ENCODE measurements at regions not wholly inside any gene's neighbourhood (a gene's known extent, or its start where the extent isn't known, plus 50 kb on each side); places are given as distances from the start of the nearest gene placed in this dataset.

DNA sequence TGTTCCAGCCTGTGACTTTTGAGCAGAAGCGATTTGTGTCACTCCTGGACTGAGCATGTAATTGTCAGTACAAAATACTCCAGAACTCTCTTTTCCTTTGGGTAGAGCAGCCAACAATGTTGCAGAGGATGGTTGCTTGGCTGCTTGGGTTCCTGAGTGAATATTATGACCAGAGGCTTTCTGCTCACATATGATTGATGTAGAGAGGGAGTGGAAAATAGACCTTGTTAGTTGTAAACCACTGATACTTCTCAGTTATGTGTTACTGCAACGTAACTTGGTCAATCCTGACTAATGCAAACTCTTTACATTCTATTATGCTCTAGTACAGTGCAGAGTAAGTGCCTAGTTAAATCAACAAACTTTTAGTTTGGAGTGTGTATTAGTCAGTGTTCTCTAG lies 322.6 kb upstream of the KCNH8 start:
- DNase-seq = no peak

DNA sequence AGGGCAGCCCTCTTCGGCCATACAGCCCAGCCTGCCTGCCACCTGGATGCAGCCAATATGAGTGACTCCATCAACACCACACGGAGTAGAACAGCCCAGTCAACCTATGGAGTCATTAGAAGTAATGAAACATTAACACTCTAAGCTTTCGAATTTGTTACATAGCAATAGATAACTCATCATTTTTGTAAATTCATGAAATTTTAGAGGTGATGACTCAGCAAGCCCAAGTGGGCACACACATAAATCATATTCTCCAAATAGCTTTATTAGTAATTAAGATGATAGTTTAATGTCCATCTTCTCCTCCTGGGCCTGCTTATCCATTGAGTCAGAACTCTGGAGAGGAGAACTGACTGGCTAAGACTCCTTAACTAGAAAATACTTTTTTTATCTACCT lies 335.0 kb upstream of the KCNH8 start:
- no peak for DNase-seq

DNA sequence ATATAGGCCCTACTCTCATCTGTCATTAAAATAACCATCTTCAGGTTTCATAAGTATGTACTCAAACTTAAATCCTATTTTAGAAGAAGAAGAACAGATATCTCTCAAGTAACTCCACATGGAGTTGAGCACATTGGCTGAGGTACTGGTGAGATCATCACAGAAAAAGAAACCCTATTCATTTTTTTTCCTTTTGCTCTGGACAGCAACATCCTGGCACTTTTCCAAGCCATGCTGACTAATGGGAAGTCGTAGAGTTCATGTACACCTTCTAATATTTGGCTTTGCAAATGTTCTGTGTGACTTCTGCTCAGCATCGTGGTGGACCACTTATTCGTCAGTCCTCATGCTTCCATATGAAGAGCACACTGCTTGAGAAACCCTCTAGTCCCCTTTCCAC lies 336.0 kb upstream of the KCNH8 start:
- DNase-seq = no peak

DNA sequence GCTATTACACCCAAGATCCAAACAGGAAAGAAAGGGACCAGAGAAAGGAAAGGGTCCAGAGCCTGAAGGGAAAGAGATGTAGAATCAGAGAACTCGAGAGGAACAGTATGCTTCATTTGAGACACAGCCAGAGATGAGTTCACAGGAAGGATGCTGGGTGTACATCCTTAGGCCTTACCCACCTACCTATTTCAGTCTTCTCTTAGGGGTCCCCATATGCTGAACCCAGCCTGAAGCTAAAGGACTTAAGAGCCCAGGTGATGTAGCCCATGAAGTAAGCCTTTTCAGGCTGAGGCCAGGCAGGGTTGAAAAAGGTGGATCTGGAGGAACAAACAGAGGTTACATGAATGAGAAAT lies 338.0 kb upstream of the KCNH8 start:
- DNase-seq = no peak

DNA sequence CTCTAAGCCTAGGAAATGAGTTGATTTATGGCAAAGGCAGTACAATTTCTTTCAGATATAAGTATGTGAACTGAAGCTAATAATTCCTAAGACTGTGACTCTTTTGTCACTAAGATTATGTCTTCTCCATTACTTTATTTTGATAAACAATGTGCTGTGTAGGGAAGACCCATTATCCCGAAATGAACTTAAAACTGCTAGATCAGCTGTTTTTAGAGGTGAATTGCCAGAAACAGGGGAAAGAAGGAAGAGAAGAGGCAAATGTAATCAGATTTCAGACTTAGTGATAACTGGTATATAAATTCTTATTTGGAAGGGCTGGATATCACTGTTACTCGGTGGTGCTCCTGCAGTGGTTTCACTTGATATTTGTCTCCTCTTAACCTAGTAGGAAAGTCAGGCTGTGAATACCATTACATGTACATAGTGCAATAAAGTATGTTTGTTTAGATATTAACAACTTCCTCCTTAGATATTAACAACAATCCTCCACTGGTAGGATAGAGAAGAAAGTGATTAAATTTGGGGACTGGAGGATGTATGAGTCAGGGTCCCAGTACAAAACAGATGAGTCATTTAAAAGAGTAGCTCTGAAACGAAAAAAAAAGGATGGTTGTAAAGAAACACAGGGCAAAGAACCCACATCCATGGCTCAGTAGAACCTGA lies 338.5 kb upstream of the KCNH8 start:
- DNase-seq = no peak

DNA sequence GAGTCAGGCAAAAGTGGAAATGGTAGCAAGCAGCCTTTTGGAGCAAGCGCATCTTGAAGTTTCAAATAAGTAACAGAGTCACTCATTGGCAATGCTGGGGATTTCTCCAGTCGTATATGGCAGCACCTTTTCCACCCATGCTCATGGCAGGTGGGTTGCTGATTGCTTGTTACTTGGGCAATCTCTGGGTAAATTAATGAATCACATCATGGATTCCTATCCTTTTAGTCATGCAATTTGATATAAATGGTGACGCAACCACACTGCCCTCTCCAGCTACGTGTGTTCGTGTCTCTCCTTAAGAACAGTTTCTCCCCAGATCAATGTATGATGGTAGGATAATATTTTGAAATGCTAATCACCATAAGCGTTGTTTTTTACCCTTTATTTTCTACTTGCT lies 339.9 kb upstream of the KCNH8 start:
- no peak for DNase-seq

DNA sequence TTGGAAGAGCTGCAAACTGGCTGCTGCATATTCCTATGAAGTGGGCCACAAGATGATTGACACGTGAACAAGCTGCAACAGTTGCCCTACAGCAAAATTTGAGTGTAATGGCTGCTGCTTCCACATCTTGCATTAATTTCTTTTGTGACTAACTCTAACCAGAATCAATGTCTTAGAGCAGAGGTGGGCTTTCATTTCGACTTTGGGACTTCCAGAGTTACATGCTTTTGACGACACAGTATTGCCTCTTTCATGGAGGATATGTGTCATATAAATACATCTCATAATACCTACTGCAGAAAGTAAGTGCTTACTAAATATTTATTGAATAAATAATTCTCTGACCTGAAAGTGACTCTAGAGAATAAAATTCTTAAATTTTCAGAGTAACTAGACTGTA lies 340.7 kb upstream of the KCNH8 start:
- no peak for DNase-seq

DNA sequence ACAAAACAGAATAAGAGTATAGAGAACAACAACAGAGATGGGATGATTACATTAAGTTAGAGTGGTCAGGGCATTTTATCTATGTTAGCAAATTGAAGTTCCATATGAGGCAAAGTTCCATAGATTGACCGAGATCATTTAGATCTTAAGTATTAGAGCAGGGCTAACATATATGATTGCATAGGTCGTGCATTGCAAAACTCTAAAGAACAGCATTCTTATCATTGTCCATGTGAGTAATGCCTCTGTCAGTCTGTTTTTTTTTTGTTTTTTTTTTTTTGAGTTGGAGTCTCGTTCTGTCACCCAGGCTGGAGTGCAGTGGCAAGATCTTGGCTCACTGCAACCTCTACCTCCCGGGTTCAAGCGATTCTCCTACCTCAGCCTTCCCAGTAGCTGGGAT lies 341.7 kb upstream of the KCNH8 start:
- DNase-seq = no peak

DNA sequence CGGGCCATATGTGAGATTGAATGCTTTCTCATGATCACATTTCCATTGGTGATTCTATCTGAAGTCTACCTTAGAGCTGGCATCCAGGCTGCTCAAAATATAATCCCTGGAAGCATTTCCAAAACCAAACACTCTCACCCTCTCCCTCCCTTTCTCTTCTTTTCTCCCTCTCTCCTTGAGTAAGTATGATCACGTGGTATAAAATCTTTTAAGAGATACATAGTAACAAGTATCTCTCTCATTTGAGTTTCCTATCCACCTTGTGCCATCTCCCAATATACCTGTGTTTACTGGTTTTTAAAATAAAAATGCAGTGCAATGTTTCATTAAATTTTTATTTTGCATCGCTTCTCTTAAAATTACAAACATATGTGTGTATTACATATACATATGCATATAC lies 350.9 kb upstream of the KCNH8 start:
- no peak for DNase-seq

DNA sequence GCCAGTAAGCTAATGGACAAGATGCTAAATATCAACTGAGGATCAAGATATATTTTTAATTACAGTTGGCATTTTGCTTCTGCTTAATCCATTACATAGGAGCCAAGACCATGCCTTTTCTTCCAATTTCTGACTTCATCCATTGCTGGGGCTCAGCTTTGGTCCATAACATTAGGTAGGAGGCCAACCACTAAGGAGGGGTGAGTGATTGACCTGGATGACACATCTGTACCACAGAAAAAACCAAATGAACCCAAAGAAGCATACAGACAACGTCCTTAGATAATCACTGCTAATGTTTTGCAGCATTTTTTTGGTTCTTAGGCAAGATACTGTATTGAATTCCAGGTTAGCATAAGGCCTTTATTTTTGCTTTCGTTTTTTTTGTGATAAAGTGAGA lies 353.2 kb upstream of the KCNH8 start:
- no peak for DNase-seq

DNA sequence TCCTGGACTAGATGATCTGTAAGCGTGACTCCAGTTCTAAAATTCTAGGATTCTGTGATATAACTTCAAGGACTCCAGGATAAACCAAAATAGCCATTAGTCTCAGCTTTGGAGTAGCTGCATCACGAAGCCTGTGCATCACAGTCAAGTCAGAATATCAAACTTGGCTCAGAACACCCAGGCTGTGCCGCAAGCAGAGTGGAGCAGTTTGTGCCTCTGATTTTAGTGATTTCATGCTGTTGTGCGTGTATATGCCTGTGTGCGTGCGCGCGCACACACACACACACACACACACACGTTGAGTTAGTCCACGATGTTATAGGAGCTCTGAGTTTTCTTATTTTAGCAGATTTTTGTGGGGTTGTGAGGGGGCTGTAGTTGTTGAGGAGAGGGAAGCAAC lies 356.6 kb upstream of the KCNH8 start:
- DNase-seq = no peak

DNA sequence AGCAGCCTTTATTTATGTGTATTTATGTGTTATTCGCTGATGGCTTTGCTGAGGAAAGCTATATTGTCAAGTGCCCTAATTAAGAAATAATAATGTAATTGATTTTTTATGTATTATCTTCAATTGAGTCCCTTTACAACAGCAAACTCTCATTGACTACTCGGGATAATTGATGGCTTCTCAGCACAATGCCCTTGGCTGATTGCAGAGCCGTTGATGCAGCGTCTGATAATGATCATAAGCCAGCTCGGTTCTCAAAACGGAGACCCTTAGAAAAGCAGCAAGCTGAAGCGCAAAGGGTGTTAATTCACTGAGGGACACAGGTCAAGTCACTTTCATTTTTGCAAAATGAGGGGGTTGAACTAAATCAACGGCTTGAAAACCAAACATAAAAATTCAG lies 357.1 kb upstream of the KCNH8 start:
- no peak for DNase-seq

DNA sequence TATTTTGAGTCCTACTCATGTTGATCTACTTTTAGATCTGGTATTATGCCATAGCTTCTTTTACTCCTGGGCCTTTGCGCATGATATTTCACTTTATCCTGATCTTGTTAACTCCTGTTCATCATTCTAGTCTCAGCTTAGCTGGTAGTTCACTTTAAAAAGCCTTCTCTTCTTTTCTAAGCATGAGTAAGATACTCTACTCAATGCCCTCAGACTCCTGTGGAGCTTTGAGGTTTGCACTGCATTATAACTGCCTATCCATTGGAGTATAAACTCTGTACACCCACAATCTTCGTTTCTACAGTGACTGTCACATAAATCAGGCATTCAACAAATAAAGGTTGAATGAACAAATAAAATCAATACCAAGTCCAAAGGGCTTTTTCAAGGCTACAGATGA lies 357.9 kb upstream of the KCNH8 start:
- no peak for DNase-seq

DNA sequence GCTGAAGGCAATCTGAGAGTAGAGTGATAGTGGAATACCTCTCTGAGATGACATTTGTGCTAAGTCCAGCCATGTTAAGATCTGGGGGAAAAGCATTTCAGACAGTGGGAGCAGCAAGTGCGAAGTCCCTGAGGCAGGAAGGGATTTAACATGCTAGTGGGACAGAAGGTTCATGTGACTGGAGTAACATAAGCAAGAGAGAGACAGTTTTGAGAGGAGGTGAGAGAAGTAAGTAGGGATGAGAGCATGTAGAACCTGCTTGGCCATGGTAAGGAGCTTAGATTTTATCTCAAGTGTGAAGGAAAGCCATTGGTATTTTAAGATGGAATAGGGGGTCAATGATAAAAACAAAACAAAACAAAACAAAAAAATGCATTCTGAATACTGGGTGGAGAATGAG lies 358.6 kb upstream of the KCNH8 start:
- no peak for DNase-seq

DNA sequence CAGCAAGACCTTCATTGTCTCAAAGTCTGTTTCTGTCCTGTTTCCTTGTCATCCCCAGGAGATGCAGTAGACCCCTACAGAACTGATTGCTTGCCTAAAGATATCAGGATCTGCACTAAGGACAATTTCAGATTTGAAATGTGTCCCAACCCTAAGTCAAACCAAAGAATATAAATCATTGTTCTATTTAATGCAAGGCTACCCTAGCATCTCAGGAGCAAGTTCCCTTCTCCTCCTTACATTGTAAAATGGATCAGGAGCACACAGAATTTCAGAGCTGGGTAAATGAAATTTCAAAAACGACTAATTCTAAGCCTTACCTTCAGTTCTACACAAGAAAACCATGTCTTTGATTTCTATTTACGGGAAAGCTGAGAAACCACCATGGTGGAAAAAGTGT lies 360.9 kb upstream of the KCNH8 start:
- DNase-seq = no peak

DNA sequence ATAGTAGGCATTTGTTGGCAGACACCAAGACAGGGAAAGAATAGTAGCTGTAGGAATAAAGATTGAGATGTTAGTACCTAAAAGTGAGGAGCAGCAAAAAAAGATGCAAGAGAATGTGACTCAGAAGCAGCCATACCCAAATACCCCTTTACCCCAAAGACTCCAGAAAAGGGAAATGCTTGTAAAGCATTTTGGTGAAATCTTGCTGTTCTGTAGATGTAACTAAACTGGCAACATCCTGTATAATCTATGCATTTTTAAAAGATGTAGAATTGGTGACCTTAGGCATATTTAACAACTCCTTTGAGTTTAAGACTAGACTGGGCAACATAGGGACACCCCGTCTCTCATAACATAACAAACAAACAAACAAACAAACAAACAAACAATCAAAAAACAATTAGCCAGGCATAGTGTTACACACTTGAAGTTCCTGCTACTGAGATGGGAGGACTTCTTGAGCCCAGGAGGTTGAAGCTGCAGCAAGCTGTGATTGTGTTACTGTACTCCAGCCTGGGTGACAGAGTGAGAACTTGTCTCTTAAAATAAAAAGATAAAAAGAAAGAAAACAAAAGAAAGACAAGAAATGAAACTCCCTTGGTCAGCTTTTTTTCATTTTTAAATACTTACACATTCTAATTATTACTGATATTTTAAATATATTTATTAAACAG lies 361.5 kb upstream of the KCNH8 start:
- no peak for DNase-seq

DNA sequence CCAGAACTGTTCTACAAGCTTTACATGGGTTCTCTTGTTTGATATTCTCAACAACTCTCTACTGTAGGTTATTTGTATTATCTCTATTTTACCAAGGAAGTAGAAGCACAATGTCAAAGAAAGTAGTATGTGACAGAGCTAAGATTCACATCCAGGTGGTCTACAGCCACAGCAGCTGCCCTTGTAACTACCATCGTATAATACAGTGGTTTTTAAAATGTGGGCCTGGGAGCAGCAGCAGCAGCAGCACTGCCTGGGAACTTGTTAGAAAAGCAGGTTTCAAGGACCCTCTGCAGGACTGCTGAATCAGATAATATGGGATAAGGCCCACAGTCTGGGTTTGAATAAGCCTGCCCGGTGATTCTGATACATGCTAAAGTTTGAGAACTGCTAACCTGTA lies 357.1 kb upstream of the SATB1 start:
- no peak for DNase-seq

DNA sequence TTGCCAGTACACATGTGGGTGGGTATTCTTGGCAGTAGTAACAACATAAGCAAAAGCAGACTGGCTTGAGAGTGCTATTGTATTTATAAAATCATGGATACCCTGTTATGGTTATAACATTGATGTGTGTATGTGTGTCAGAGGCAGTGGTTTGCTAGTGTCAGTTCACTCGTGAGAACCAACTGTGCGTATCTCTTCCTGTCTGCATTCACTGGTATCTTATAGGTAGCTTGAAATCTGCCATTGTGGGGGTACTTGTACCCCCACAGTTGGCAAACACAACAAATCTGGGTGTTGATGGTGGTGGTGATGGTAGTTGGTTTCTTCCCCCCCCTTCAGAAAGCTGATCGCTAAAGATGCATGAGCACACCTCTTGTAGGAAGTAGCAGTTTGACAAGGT lies 355.8 kb upstream of the SATB1 start:
- no peak for DNase-seq

DNA sequence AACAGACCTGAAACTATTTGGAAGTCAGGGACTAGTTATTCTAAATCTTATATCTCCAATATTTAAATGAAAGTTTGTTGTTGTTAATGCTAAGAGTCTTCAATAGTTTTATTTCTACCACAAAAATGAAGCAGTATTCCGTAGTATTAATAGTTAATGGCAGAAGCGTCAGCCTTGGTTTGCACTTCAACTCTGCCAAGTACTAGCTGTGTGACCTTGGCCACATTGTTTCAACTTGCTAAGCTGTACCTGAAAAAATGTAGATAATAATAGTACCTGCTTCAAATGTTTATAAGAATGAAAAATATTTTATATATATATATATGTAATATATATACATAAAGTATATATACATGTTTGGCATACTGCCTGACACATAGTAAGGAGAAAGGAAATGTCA lies 354.6 kb upstream of the SATB1 start:
- no peak for DNase-seq

DNA sequence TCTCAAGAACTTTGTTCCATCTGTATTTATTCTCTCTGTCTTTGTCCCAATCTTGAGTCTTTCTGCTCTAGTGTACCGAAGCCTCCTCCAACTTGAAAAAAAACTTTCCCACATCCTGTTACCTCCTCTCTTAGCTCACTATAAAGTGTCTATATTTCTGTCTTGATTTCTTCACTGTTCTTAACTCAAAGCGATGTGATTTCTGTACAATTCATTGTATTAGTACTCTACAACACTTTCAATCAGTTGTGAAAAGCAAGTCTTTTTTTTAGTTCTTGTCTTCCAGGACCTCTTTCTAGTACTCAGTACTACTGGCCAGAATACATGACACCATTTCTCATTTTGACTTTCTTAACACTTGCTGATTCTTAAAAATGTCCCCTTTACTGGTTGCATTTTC lies 353.5 kb upstream of the SATB1 start:
- no peak for DNase-seq

DNA sequence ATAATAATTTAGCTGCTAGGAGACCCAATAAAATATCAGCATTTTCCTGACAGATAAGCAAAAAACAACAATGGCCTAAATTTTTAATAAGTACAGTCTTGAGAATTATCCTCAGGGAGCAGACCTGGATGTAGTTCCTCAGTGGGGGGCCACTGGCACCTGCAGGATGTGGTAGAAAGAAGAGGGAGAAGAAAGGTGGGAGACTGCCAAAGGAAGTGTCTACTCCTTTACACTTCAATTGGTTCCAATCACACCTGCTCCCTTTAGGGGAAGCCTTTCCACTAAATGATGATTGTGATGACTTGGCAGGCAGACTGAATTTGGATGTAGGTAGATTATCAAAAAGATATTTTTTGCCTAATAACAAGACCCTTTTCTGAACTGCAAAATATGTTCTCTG lies 353.0 kb upstream of the SATB1 start:
- no peak for DNase-seq

DNA sequence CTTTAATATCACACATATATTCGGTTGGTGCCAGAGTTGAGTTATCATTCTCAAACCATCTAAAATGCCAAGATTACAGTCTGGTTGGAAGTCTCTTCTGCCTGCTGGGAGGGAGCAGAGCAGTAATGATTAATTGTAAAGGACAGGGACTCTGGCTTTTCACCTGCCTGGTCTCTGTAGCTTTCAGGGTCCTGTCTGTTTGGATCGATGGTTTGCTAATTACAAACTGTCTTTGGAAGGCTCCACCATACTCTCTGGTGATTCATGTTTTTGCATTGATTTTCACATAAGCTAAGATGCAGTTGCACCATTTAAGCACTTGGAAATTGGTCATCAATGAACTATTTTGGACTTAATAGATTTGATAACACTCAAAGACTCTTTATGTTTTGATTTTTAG lies 350.4 kb upstream of the SATB1 start:
- no peak for DNase-seq

DNA sequence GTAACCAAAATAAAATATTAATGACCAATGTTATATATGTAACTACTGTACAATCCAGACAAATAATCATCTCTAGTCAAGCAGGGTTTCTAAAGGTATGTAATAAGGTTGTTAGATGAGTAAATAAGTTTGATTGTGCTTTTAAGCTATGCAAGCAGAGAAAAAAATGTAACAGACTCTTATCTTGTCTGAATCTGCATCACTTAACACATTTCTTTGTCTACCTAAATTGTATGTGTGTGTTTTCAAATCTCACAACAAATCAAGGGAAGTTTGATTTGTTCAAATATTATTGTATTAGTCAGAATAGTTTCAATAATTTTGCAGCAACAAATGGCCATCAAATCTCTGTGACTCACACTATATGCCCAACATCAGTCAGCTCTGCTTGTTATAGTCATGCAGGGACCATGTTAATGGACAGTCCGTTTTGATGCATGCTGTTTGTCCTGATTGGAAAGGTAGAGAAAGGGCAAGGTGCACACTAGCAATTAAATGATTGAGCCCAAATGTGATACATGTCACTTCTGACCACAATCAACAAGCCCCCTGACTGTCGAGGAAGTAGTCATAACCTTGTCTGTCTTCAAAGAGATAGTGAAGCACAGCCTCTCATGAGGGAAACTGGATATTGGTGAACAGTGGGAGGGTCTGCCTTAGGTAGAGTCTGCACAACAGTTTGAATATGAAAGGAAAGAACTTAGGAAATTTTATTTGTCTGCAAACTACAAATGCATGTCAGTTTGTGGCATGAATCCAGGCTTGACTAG lies 349.4 kb upstream of the SATB1 start:
- DNase-seq = no peak

DNA sequence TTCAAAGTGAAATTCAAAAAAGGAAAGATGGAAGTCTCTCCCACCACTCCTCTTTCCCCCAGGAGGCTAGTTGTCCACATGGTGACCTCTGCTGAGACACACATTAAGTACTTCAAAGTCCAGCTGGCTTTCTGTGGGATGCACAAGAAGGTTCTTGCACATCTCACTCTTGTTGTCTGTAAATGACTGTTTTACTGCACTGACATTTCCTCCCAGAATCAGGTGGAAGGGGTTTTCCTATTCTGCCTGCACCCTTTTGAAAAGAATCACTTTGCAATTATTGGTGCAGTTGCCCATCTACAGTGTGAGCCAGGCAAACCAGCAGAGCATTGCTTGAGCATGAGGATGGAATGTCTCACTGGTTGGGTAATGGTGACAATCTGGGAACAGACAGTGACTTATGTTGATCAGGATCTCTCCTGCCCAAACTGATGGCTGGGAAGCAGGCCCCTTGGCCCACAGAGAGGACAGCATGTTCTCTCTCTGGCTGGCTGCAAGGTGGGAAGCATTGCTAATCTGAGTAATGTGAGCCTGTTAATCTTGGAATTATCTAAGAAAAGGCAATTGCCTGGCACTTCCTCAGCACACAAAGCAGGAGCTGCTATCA lies 347.7 kb upstream of the SATB1 start:
- DNase-seq = no peak

All from activated CD8-positive, alpha-beta memory T cell treated with anti-CD3 and anti-CD28 coated beads, Interleukin-2, amount 50 U/mL, for 48 hours (primary cell).